ENCODE measurements at regions not wholly inside any gene's neighbourhood (a gene's known extent, or its start where the extent isn't known, plus 50 kb on each side); places are given as distances from the start of the nearest gene placed in this dataset.

- TF ChIP-seq CTCF (conservative IDR thresholded peaks at IDR 0.05) (no peak), ZFX (IDR thresholded peaks at IDR 0.05) (no peak)
Observed at GRCh38 chr5:119789406-119790117, 160.2 kb downstream of the FAM170A start.

All from C4-2B (cell line).